ENCODE measurements at regions not wholly inside any gene's neighbourhood (a gene's known extent, or its start where the extent isn't known, plus 50 kb on each side); places are given as distances from the start of the nearest gene placed in this dataset.
"Not testable (repeated sequence)": the region's sequence is repeated elsewhere in the genome, so short reads cannot be mapped to it uniquely, and the experiment has no call there.

- no peak for DNase-seq (ENCODE audit: low read depth in 2 of 3, low spot score in 2 of 3)
Observed at GRCh38 chr7:113197274-113197673, 78.9 kb upstream of the SMIM30 start.

- DNase-seq (ENCODE audit: low read depth in 2 of 3, low spot score in 2 of 3) = no peak
Observed at GRCh38 chr7:113188396-113188795, 70.0 kb upstream of the SMIM30 start.

- DNase-seq (ENCODE audit: low read depth in 2 of 3, low spot score in 2 of 3) = no peak
Observed at GRCh38 chr7:113179313-113179712, 61.0 kb upstream of the SMIM30 start.

GRCh38 chr7:113176836-113177235 lies 58.5 kb upstream of the SMIM30 start:
- no peak for DNase-seq (ENCODE audit: low read depth in 2 of 3, low spot score in 2 of 3)

- not testable (repeated sequence) for DNase-seq (ENCODE audit: low read depth in 2 of 3, low spot score in 2 of 3)
Observed at GRCh38 chr7:113176180-113176579, 57.8 kb upstream of the SMIM30 start.

- no peak for DNase-seq (ENCODE audit: low read depth in 2 of 3, low spot score in 2 of 3)
Observed at GRCh38 chr7:113175525-113176104, 57.3 kb upstream of the SMIM30 start.

- no peak for DNase-seq (ENCODE audit: low read depth in 2 of 3, low spot score in 2 of 3)
Observed at GRCh38 chr7:113172726-113173125, 54.4 kb upstream of the SMIM30 start.

- DNase-seq (ENCODE audit: low read depth in 2 of 3, low spot score in 2 of 3) = no peak
Observed at GRCh38 chr7:113170591-113170990, 52.2 kb upstream of the SMIM30 start.

Data from hematopoietic multipotent progenitor cell (in vitro differentiated cells).